GM21447 (cell line): ENCODE measurements at regions not wholly inside any gene's neighbourhood (a gene's known extent, or its start where the extent isn't known, plus 50 kb on each side); places are given as distances from the start of the nearest gene placed in this dataset.
"Not testable (repeated sequence)": the region's sequence is repeated elsewhere in the genome, so short reads cannot be mapped to it uniquely, and the experiment has no call there.

ENCODE experiments used
- ATAC-seq: cut with Tn5 transposase; IDR thresholded peaks from one replicate; pipeline ENCODE4 v1.9.1; 2021; ENCODE audit not compliant: unreplicated experiment

DNA sequence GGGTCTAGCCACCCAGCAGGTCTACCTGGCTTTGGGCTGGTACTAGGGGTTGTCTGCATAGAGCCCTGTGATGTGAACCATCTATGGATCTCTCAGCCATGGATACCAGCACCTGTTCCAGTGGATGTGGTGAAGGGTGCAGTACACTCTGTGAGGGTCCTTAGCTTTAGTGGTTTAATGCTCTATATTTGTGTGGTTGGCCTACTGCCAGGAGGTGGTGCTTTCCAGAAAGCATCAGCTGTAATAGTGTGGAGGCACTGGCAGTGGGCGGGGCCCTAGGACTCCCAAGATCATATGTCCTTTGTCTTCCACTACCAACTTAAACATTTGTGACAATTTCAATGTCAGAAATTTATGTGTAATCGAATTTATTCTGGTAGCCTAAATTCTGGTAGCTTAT, 1065.1 kb downstream of the RPIA start:
- not testable (repeated sequence) for ATAC-seq

GRCh38 chr2:89758332-89759026, 1067.0 kb downstream of the RPIA start:
- not testable (repeated sequence) for ATAC-seq

GRCh38 chr2:89760762-89761161, 1069.3 kb downstream of the RPIA start:
- not testable (repeated sequence) for ATAC-seq

DNA sequence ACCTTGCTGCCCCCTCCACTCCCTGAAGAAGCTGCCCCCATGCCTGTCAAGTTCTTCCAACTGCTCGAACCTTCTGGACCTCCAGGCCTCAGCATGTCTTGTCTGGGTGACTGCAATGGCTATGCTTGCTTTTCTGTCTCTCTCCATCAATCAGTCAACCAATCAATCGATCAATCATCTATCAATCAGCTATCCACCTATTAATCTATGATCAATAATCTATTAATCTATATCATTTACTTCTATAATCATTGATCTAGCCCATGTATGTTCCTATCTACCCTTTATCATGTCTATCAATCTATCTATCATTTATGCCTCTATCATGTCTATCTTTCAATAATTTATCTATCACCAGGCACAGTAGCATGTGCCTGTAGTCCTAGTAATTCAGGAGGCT, 1069.7 kb downstream of the RPIA start:
- ATAC-seq, result not testable (repeated sequence)

- not testable (repeated sequence) for ATAC-seq
Observed at GRCh38 chr2:89761863-89762262, 1070.4 kb downstream of the RPIA start.

GRCh38 chr2:89762461-89763253, 1071.2 kb downstream of the RPIA start:
- not testable (repeated sequence) for ATAC-seq

DNA sequence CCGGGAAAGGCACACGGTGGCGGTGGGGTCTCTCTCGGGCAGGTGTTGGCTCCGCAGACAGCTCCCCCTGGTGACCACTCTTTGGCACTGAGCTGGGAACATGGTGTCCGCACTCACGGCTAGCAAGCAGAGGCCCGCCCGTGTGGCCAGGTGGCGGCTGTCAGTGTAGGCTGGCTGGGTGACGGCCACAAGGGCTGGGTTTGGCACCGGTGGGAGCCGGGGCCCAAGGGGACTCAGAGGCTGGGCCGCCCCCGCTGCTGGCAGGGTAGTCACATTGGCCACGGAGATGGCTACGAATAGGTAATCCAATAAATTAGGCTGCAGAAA, 1071.7 kb downstream of the RPIA start:
- no peak for ATAC-seq

DNA sequence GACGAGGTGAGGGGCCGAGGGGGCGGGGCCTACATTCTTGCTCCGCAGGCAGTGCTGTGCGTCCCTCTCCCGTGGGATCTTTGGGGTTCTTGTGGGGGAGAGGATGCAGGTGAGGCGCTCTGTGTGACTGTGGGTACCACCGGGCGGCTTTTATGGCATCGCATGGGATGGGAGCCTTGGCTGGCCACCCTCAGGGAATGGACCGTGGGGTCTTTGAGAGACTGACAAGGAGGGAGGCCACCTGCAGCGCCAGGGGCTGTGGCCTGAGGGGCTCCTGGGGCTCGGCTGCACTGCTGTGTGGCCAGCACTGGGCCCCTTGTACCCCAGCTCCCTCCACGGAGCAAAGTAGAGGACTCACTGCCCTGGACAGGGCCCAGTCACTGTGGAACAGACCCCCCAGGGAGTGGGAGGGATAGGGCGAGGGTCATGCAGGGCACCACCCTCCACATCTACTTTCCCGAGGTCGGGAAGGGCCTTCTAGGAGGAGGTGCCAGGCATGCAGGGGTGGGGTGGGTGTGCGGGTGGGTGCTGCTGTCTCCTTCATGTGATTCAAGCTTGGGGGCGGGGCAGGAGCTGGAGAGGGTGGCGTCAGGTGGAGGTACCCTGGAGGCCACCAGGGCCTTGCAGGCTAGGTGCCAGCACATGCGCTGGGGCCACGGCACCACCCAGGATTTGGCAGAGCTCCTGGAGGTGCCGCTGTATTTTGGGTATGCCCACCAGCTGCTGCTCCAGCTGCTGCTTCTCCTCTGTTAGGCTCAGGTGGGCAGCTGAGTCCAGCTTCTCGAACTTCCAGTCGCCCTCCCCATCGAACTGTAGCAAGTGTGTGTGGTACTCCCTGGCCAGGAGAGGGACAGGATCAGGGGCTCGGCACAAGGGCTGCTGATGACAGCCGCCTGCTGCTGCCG, 1072.4 kb downstream of the RPIA start:
- no peak for ATAC-seq

- ATAC-seq, result not testable (repeated sequence)
Observed at GRCh38 chr2:89764571-89765360, 1073.3 kb downstream of the RPIA start.

- ATAC-seq, result not testable (repeated sequence)
Observed at GRCh38 chr2:89765361-89765718, 1073.9 kb downstream of the RPIA start.

GRCh38 chr2:89766141-89766990, 1074.9 kb downstream of the RPIA start:
- ATAC-seq, result not testable (repeated sequence)

GRCh38 chr2:89767058-89767457, 1075.6 kb downstream of the RPIA start:
- not testable (repeated sequence) for ATAC-seq

DNA sequence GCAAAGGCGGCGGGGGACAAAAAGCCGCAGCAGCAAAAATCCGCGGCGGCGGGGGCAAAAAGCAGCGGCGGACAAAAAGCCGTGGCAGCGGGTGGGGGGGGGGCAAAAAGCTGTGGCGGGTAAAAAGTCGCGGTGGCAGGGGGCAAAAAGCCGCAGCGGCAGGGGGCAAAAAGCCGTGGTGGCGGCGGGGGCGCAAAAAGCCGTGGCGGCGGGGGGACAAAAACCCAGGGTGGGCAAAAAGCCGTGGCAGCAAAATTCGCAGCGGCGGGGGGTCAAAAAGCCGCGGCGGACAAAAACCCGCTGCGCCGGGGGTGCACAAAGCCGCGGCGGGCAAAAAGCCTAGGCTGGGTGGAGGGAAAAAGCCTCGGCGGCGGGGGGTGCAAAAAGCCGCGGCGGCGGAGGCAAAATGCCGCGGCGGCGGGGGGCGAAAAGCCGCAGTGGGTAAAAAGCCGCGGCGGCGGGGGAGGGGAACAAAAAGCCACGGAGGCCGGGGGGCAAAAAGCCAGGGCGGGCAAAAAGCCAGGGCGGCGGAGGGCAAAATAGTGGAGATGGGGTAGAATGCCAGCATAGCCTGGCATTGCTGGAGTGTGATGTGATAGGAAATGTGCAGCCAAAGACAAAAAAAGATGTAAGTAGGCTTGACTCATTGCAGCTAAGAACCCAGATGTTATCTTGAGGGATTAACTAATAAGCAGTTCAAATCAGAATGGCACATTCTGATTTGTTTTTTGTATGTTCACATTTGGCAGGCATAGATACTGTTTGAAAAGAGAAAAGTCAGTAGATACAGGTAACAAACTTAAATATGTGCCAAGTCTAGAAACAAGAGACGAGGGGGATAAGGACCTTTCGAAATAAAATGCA, 1076.3 kb downstream of the RPIA start:
- ATAC-seq, result no peak

GRCh38 chr2:89775885-89776284, 1084.4 kb downstream of the RPIA start:
- no peak for ATAC-seq

DNA sequence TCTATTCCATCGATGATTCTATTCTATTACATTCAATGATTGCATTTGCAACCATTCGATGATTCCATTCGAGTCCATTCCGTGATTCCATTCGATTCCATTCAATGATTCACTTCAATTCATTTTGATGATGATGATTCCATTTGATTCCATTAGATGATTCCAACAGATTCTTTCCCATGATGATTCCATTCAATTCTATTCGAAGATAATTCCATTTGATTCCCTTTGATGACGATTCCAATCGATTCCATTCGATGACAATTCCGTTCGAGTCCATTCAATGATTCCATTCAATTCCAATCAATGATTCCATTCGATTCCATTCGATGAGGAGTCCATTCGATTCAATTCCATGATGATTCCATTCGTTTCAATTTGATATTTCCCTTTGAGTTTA, 1088.8 kb downstream of the RPIA start:
- ATAC-seq, result no peak

DNA sequence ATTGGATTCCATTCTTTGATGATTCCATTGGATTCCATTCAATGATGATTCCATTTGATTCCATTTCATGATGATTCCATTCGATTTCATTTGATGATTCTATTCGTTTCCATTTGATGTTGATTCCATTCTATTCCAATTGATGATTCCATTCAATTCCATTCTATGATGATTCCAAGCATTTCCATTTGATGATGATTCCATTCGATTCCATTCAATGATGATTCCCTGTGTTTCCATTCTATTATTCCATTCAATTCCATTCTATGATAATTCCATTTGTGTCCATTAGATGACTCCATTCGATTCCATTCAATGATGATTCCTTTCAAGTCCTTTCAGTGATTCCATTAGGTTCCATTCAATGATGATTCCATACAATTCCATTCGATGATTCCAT, 1090.5 kb downstream of the RPIA start:
- ATAC-seq, result no peak

DNA sequence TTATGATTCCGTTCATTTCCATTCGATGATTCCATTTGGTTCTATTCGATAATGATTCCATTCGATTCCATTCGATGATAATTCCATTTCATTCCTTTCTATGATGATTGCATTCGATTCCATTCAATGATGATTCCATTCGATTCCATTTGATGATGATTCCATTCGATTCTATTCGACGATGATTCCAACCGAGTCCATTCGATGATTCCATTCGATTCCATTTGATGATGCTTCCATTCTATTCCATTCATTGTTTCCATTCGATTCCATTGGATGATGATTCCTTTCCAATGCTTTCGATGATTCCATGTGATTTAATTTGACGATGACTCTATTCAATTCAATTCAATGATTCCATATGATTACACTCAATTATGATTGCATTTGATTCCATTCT, 1093.5 kb downstream of the RPIA start:
- ATAC-seq, result no peak

- ATAC-seq, result not testable (repeated sequence)
Observed at GRCh38 chr2:89785528-89785927, 1094.1 kb downstream of the RPIA start.

GRCh38 chr2:89786642-89787041, 1095.2 kb downstream of the RPIA start:
- not testable (repeated sequence) for ATAC-seq
